K562 (cell line): ENCODE measurements at regions not wholly inside any gene's neighbourhood (a gene's known extent, or its start where the extent isn't known, plus 50 kb on each side); places are given as distances from the start of the nearest gene placed in this dataset.

ENCODE experiments used
- ARID1B ChIP-seq: fragments of 450-650 bp; IDR thresholded peaks from 2 replicates; pipeline ENCODE4 v1.6.1; 2016; ENCODE audit warnings: antibody characterized with exemption, mild to moderate bottlenecking, inconsistent platforms
- ATF1 ChIP-seq, 2 experiments: fragments of 450-650 bp in 1 of 2; IDR thresholded peaks; 2 replicates each; pipeline ENCODE4 v1.6.1; 2016; ENCODE audit warnings: missing compliant biosample characterization in 1 of 2, missing genetic modification characterization in 1 of 2
- CCAR2 ChIP-seq: fragments of 200-400 bp; formaldehyde crosslinking; IDR thresholded peaks from 2 replicates; pipeline ENCODE4 v1.6.1; 2017; ENCODE audit warnings: mild to moderate bottlenecking, low read depth, low read length
- CLOCK ChIP-seq: fragments of 250-450 bp; sonication (Bioruptor Pico); IDR thresholded peaks from 2 replicates; pipeline ENCODE4 v1.4.0; 2020; ENCODE audit warnings: mild to moderate bottlenecking, moderate library complexity, borderline replicate concordance
- GTF2A2 ChIP-seq: IDR thresholded peaks from 2 replicates; pipeline ENCODE4 v1.6.1; 2016; ENCODE audit warnings: mild to moderate bottlenecking, missing genetic modification characterization, missing compliant biosample characterization
- GTF2E2 ChIP-seq: fragments of 200-800 bp; sonication (Bioruptor generic); IDR thresholded peaks from 2 replicates; pipeline ENCODE4 v1.6.1; 2016; ENCODE audit warnings: missing genetic modification characterization, missing compliant biosample characterization
- HINFP ChIP-seq: fragments of 450-650 bp; conservative IDR thresholded peaks from 2 replicates; pipeline ENCODE4 v1.6.1; 2016; ENCODE audit warnings: missing genetic modification characterization, low read depth, mild to moderate bottlenecking, control low read depth, missing compliant biosample characterization
- JUNB ChIP-seq: fragments of 450-650 bp; formaldehyde crosslinking; conservative IDR thresholded peaks from 2 replicates; pipeline ENCODE4 v1.4.0; 2020; ENCODE audit warnings: mild to moderate bottlenecking
- NFIC ChIP-seq: fragments of 450-650 bp; IDR thresholded peaks from 2 replicates; pipeline ENCODE4 v1.6.1; 2017; ENCODE audit warnings: mild to moderate bottlenecking, inconsistent platforms
- PHB2 ChIP-seq: fragments of 450-650 bp; IDR thresholded peaks from 2 replicates; pipeline ENCODE4 v1.6.1; 2017; ENCODE audit warnings: low read depth
- POLR3G ChIP-seq: IDR thresholded peaks from 2 replicates; pipeline ENCODE4 v1.6.1; 2011; ENCODE audit not compliant: insufficient read length, insufficient replicate concordance; ENCODE audit errors: extremely low read depth
- RAD21 ChIP-seq, 2 experiments: fragments of 250-450 bp in 1 of 2; fragments of 450-650 bp in 1 of 2; sonication (Bioruptor Pico) in 1 of 2; formaldehyde crosslinking in 1 of 2; IDR thresholded peaks in 1 of 2; conservative IDR thresholded peaks in 1 of 2; 2 replicates each; pipeline versions ENCODE4 v1.4.0 to v1.8.0; 2020 to 2022; ENCODE audit warnings: mild to moderate bottlenecking in 2 of 2, moderate library complexity in 1 of 2
- TAF7 ChIP-seq: fragments of 450-650 bp; IDR thresholded peaks from 2 replicates; pipeline ENCODE4 v1.6.1; 2016; ENCODE audit warnings: missing genetic modification characterization, missing compliant biosample characterization
- TFAP4 ChIP-seq: sonication (generic); formaldehyde crosslinking; IDR thresholded peaks from 2 replicates; pipeline ENCODE4 v1.8.0; 2022; ENCODE audit warnings: missing genetic modification reagents, mild to moderate bottlenecking, moderate library complexity, borderline replicate concordance
- USF2 ChIP-seq: sonication (generic); formaldehyde crosslinking; IDR thresholded peaks from 2 replicates; pipeline ENCODE4 v1.5.0; 2020; ENCODE audit warnings: missing genetic modification reagents
- ZFP1 ChIP-seq: fragments of 450-650 bp; formaldehyde crosslinking; IDR thresholded peaks from 2 replicates; pipeline ENCODE4 v1.4.0; 2020; ENCODE audit warnings: mild to moderate bottlenecking, mixed read lengths
- ZNF518B ChIP-seq: fragments of 250-450 bp; sonication (Bioruptor Pico); IDR thresholded peaks from 2 replicates; pipeline ENCODE4 v1.5.0; 2021; ENCODE audit warnings: mild to moderate bottlenecking, moderate library complexity
- ZNF696 ChIP-seq: fragments of 250-450 bp; sonication (Bioruptor Pico); conservative IDR thresholded peaks from 2 replicates; pipeline ENCODE4 v1.4.0; 2020; ENCODE audit warnings: mild to moderate bottlenecking, moderate library complexity

- TF ChIP-seq HINFP (tag) (no peak), PHB2 (no peak), CLOCK (CRISPR knock-in tag) (no peak), TFAP4 (peak; percentile 47; the same call in 1 of the 2 replicates), USF2 (CRISPR knock-in tag) (no peak), ZFP1 (CRISPR knock-in tag) (no peak), RAD21 (CRISPR knock-in tag; conservative IDR thresholded peaks at IDR 0.05 in 1 of 2, IDR thresholded peaks at IDR 0.05 in 1 of 2) (0 out of 4 replicates have a peak, but pooled peaks of 1 of the 2 experiments have one; percentile 18), ATF1 (CRISPR knock-in tag; IDR thresholded peaks at IDR 0.05) (no peak), ATF1 (tag; IDR thresholded peaks at IDR 0.05) (peak; percentile 83), GTF2A2 (tag) (no peak), CCAR2 (no peak), ARID1B (no peak), ZNF518B (CRISPR knock-in tag) (no peak), NFIC (peak; percentile 81), JUNB (CRISPR knock-in tag) (no peak), GTF2E2 (tag) (no peak), POLR3G (peak; percentile 72), ZNF696 (CRISPR knock-in tag) (no peak), TAF7 (tag) (no peak)
Observed at GRCh38 chr1:161427733-161428516, 60.2 kb upstream of the CFAP126 start (continued).
